ENCODE measurements at regions not wholly inside any gene's neighbourhood (a gene's known extent, or its start where the extent isn't known, plus 50 kb on each side); places are given as distances from the start of the nearest gene placed in this dataset.

- intact Hi-C loops (cut with DNase I): no loop called here
- Histone ChIP-seq H3K4me3 (no peak overlapping the region), H3K9me3 (peaks cover 0 to 8% (median 0%) of the 10 kb centered on the region in 3 donors), H3K4me1 (no peaks in the 10 kb centered on the region), H3K27ac (no peak overlapping the region), H3K27me3 (no peaks in the 10 kb centered on the region), H3K36me3 (replicated peaks in 1 of 2; ENCODE audit: insufficient read depth in 1 of 2, low read depth in 2 of 2) (no peaks in the 10 kb centered on the region)
- TF ChIP-seq POLR2A (IDR thresholded peaks at IDR 0.05): no peak
- no peak for TF ChIP-seq CTCF (IDR thresholded peaks at IDR 0.05)
- no peak for ATAC-seq
- no peak for DNase-seq
These were observed 677.2 kb downstream of the CCDC85A start for GRCh38 chr2:56860991-56861390.

GRCh38 chr2:56871644-56872043, 687.9 kb downstream of the CCDC85A start:
- Histone ChIP-seq H3K27ac (no peak overlapping the region), H3K4me3 (no peak overlapping the region), H3K36me3 (replicated peaks in 1 of 2; ENCODE audit: insufficient read depth in 1 of 2, low read depth in 2 of 2) (no peaks in the 10 kb centered on the region), H3K9me3 (no peaks in the 10 kb centered on the region), H3K4me1 (no peaks in the 10 kb centered on the region), H3K27me3 (no peaks in the 10 kb centered on the region)
- ATAC-seq (no peak), DNase-seq (no peak)
- 82 to 84% methylated on average over 1 of the region's 1 CpG for WGBS, 2 donors
- no peak for TF ChIP-seq CTCF (IDR thresholded peaks at IDR 0.05)
- no peak for TF ChIP-seq POLR2A (IDR thresholded peaks at IDR 0.05)
- intact Hi-C loops (cut with DNase I): no loop called here

- WGBS, 2 donors: 80 to 93% methylated on average over 1 to 4 of the region's 4 CpGs
- Histone ChIP-seq H3K4me1 (no peaks in the 10 kb centered on the region), H3K27ac (no peak overlapping the region), H3K27me3 (no peaks in the 10 kb centered on the region), H3K36me3 (replicated peaks in 1 of 2; ENCODE audit: insufficient read depth in 1 of 2, low read depth in 2 of 2) (no peaks in the 10 kb centered on the region), H3K4me3 (no peak overlapping the region), H3K9me3 (no peaks in the 10 kb centered on the region)
- intact Hi-C loops (cut with DNase I): no loop called here
- DNase-seq (no peak), ATAC-seq (no peak)
- no peak for TF ChIP-seq CTCF (IDR thresholded peaks at IDR 0.05)
- no peak for TF ChIP-seq POLR2A (IDR thresholded peaks at IDR 0.05)
These were observed 690.9 kb downstream of the CCDC85A start for GRCh38 chr2:56874717-56875116.

- H3K36me3 ChIP-seq (replicated peaks in 1 of 2; ENCODE audit: insufficient read depth in 1 of 2, low read depth in 2 of 2): no peaks in the 10 kb centered on the region
- H3K4me3 ChIP-seq: no peak overlapping the region
- H3K27me3 ChIP-seq: no peaks in the 10 kb centered on the region
- ATAC-seq (no peak), DNase-seq (no peak)
- H3K4me1 ChIP-seq: no peaks in the 10 kb centered on the region
- intact Hi-C loops (cut with DNase I): no loop called here
- H3K27ac ChIP-seq: no peak overlapping the region
- TF ChIP-seq CTCF (IDR thresholded peaks at IDR 0.05): no peak
- TF ChIP-seq POLR2A (IDR thresholded peaks at IDR 0.05): no peak
- H3K9me3 ChIP-seq: no peaks in the 10 kb centered on the region
- 61 to 75% methylated on average over 2 of the region's 2 CpGs for WGBS, 2 donors
These were observed 705.9 kb downstream of the CCDC85A start for GRCh38 chr2:56889738-56890137.

GRCh38 chr2:56892382-56892781, 708.6 kb downstream of the CCDC85A start:
- Histone ChIP-seq H3K27ac (no peak overlapping the region), H3K4me3 (no peak overlapping the region), H3K27me3 (no peaks in the 10 kb centered on the region), H3K36me3 (replicated peaks in 1 of 2; ENCODE audit: insufficient read depth in 1 of 2, low read depth in 2 of 2) (no peaks in the 10 kb centered on the region), H3K4me1 (no peaks in the 10 kb centered on the region), H3K9me3 (no peaks in the 10 kb centered on the region)
- ATAC-seq: no peak
- TF ChIP-seq CTCF (IDR thresholded peaks at IDR 0.05) (no peak), POLR2A (IDR thresholded peaks at IDR 0.05) (no peak)
- DNase-seq: no peak
- intact Hi-C loops (cut with DNase I): no loop called here
